IPS-15b (cell line): ENCODE measurements at regions not wholly inside any gene's neighbourhood (a gene's known extent, or its start where the extent isn't known, plus 50 kb on each side); places are given as distances from the start of the nearest gene placed in this dataset.

Source experiments
- H3K27me3 ChIP-seq: one replicate; pipeline ENCODE4 v1.6.1; 2013; ENCODE audit warnings: low read length; ENCODE audit not compliant: control insufficient read depth, insufficient read depth
- H3K36me3 ChIP-seq: one replicate; pipeline ENCODE4 v1.6.1; 2013; ENCODE audit warnings: low read length; ENCODE audit not compliant: control insufficient read depth, insufficient read depth
- H3K4me1 ChIP-seq: one replicate; pipeline ENCODE4 v1.6.1; 2013; ENCODE audit warnings: mild to moderate bottlenecking, low read length; ENCODE audit not compliant: control insufficient read depth, insufficient read depth
- H3K4me3 ChIP-seq: one replicate; pipeline ENCODE4 v1.5.1; 2013; ENCODE audit warnings: low read depth, low read length
- H3K9ac ChIP-seq: one replicate; pipeline ENCODE4 v1.6.1; 2013; ENCODE audit warnings: low read depth, mild to moderate bottlenecking, low read length
- H3K9me3 ChIP-seq: one replicate; pipeline ENCODE4 v1.6.1; 2013; ENCODE audit warnings: mild to moderate bottlenecking, low read length; ENCODE audit not compliant: control insufficient read depth, insufficient read depth

GRCh38 chr15:27642981-27643380 lies 456.1 kb downstream of the OCA2 start:
- Histone ChIP-seq H3K9me3 (no peaks in the 10 kb centered on the region), H3K4me1 (peaks cover 15% of the 10 kb centered on the region), H3K27me3 (no peaks in the 10 kb centered on the region), H3K9ac (no peak overlapping the region), H3K36me3 (no peaks in the 10 kb centered on the region), H3K4me3 (no peak overlapping the region)

- no peaks in the 10 kb centered on the region for H3K27me3 ChIP-seq
- no peaks in the 10 kb centered on the region for H3K36me3 ChIP-seq
- no peaks in the 10 kb centered on the region for H3K9me3 ChIP-seq
- peaks cover 8% of the 10 kb centered on the region for H3K4me1 ChIP-seq
- no peak overlapping the region for H3K4me3 ChIP-seq
- H3K9ac ChIP-seq = no peak overlapping the region
Measured at GRCh38 chr15:27639595-27639994, 459.5 kb downstream of the OCA2 start.

GRCh38 chr15:27638958-27639357 lies 460.2 kb downstream of the OCA2 start:
- Histone ChIP-seq H3K9me3 (no peaks in the 10 kb centered on the region), H3K27me3 (no peaks in the 10 kb centered on the region), H3K9ac (no peak overlapping the region), H3K4me3 (peak overlapping the region; percentile 8), H3K36me3 (no peaks in the 10 kb centered on the region), H3K4me1 (peaks cover 8% of the 10 kb centered on the region)

- Histone ChIP-seq H3K4me1 (peaks cover 8% of the 10 kb centered on the region), H3K9me3 (no peaks in the 10 kb centered on the region), H3K4me3 (no peak overlapping the region), H3K27me3 (no peaks in the 10 kb centered on the region), H3K36me3 (no peaks in the 10 kb centered on the region), H3K9ac (no peak overlapping the region)
Measured at GRCh38 chr15:27635916-27636315, 463.2 kb downstream of the OCA2 start.

- Histone ChIP-seq H3K27me3 (no peaks in the 10 kb centered on the region), H3K9me3 (no peaks in the 10 kb centered on the region), H3K9ac (no peak overlapping the region), H3K4me1 (no peaks in the 10 kb centered on the region), H3K4me3 (no peak overlapping the region), H3K36me3 (no peaks in the 10 kb centered on the region)
Measured at GRCh38 chr15:27628486-27628885, 470.6 kb downstream of the OCA2 start.

- Histone ChIP-seq H3K4me1 (no peaks in the 10 kb centered on the region), H3K36me3 (no peaks in the 10 kb centered on the region), H3K9ac (no peak overlapping the region), H3K4me3 (no peak overlapping the region), H3K27me3 (no peaks in the 10 kb centered on the region), H3K9me3 (no peaks in the 10 kb centered on the region)
Measured at GRCh38 chr15:27627623-27628022, 471.5 kb downstream of the OCA2 start.

GRCh38 chr15:27623560-27624305 lies 475.4 kb downstream of the OCA2 start:
- Histone ChIP-seq H3K4me3 (no peak overlapping the region), H3K4me1 (no peaks in the 10 kb centered on the region), H3K27me3 (no peaks in the 10 kb centered on the region), H3K9me3 (no peaks in the 10 kb centered on the region), H3K9ac (no peak overlapping the region), H3K36me3 (no peaks in the 10 kb centered on the region)

GRCh38 chr15:27623149-27623548 lies 476.0 kb downstream of the OCA2 start:
- Histone ChIP-seq H3K27me3 (no peaks in the 10 kb centered on the region), H3K4me1 (no peaks in the 10 kb centered on the region), H3K36me3 (no peaks in the 10 kb centered on the region), H3K9ac (no peak overlapping the region), H3K9me3 (no peaks in the 10 kb centered on the region), H3K4me3 (no peak overlapping the region)

GRCh38 chr15:27622371-27622770 lies 476.7 kb downstream of the OCA2 start:
- H3K36me3 ChIP-seq = no peaks in the 10 kb centered on the region
- H3K9me3 ChIP-seq = no peaks in the 10 kb centered on the region
- no peaks in the 10 kb centered on the region for H3K27me3 ChIP-seq
- no peaks in the 10 kb centered on the region for H3K4me1 ChIP-seq
- H3K4me3 ChIP-seq = no peak overlapping the region
- no peak overlapping the region for H3K9ac ChIP-seq

- no peaks in the 10 kb centered on the region for H3K9me3 ChIP-seq
- no peak overlapping the region for H3K4me3 ChIP-seq
- no peaks in the 10 kb centered on the region for H3K36me3 ChIP-seq
- no peaks in the 10 kb centered on the region for H3K4me1 ChIP-seq
- H3K9ac ChIP-seq = no peak overlapping the region
- no peaks in the 10 kb centered on the region for H3K27me3 ChIP-seq
Measured at GRCh38 chr15:27619204-27619603, 479.9 kb downstream of the OCA2 start.

GRCh38 chr15:27617013-27617412 lies 482.1 kb downstream of the OCA2 start:
- no peak overlapping the region for H3K9ac ChIP-seq
- H3K4me1 ChIP-seq = no peaks in the 10 kb centered on the region
- H3K4me3 ChIP-seq = no peak overlapping the region
- H3K9me3 ChIP-seq = no peaks in the 10 kb centered on the region
- no peaks in the 10 kb centered on the region for H3K36me3 ChIP-seq
- H3K27me3 ChIP-seq = no peaks in the 10 kb centered on the region

- H3K4me3 ChIP-seq = no peak overlapping the region
- no peaks in the 10 kb centered on the region for H3K36me3 ChIP-seq
- no peak overlapping the region for H3K9ac ChIP-seq
- no peaks in the 10 kb centered on the region for H3K9me3 ChIP-seq
- H3K27me3 ChIP-seq = no peaks in the 10 kb centered on the region
- H3K4me1 ChIP-seq = no peaks in the 10 kb centered on the region
Measured at GRCh38 chr15:27608248-27608647, 490.9 kb downstream of the OCA2 start.
